NB4 (cell line): ENCODE measurements at regions not wholly inside any gene's neighbourhood (a gene's known extent, or its start where the extent isn't known, plus 50 kb on each side); places are given as distances from the start of the nearest gene placed in this dataset.

Source experiments
- CTCF ChIP-seq: IDR thresholded peaks from one replicate; pipeline ENCODE4 v1.5.1; 2012; ENCODE audit warnings: low read depth, low read length
- POLR2A ChIP-seq: IDR thresholded peaks from 2 replicates; pipeline ENCODE4 v1.6.1; 2011; ENCODE audit warnings: mild to moderate bottlenecking; ENCODE audit not compliant: insufficient read length; ENCODE audit errors: extremely low read depth

- TF ChIP-seq CTCF (no peak), POLR2A (no peak)
Measured at GRCh38 chr12:89101440-89101839, 250.9 kb downstream of the DUSP6 start.
